ENCODE measurements at regions not wholly inside any gene's neighbourhood (a gene's known extent, or its start where the extent isn't known, plus 50 kb on each side); places are given as distances from the start of the nearest gene placed in this dataset.

DNA sequence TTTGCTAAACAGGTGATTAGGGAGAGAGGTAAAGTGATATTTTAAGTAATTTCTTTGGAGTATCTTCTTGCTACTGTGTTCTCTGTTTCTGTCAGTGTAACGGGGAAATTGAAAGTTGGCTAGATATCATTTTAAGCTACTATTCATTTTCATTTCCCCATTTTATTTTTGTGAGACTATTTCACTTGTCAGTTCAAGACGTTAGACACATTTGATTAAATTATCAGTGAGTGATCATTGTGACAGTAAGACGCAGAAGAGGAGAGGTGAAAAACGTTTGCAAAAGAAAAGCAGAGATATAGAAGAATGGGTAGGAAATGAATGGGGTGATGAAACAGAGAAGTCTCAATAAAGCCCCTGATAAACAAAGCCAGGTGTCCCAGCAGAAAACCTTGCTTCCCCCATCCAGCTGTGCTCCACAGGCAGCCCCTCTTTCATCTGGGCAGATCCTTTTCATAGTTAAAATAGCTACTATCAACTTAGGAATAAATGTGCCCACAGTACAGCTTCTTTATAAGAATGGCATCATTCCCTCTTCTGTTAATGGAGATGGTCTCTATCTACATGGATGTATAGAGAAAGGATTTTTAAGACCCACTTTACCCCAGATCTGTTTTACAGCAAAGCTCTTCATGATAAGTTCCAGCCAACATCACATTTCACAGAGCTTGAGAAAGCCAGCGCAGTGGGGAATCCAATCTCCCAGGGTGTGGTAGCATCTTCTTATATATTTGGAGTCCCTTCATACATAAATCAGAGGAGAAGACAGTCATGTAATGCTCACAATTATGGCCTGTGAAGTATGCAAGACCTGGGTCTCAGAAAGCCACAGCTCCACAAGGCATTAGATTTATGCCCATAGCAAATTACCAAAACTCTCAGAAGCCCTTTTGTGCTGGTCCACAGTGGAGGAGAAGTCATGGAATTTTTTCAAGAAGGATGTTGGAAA lies 138.1 kb upstream of the ITGB1 start:
- TF ChIP-seq, protein P1, sequence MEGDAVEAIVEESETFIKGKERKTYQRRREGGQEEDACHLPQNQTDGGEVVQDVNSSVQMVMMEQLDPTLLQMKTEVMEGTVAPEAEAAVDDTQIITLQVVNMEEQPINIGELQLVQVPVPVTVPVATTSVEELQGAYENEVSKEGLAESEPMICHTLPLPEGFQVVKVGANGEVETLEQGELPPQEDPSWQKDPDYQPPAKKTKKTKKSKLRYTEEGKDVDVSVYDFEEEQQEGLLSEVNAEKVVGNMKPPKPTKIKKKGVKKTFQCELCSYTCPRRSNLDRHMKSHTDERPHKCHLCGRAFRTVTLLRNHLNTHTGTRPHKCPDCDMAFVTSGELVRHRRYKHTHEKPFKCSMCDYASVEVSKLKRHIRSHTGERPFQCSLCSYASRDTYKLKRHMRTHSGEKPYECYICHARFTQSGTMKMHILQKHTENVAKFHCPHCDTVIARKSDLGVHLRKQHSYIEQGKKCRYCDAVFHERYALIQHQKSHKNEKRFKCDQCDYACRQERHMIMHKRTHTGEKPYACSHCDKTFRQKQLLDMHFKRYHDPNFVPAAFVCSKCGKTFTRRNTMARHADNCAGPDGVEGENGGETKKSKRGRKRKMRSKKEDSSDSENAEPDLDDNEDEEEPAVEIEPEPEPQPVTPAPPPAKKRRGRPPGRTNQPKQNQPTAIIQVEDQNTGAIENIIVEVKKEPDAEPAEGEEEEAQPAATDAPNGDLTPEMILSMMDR (IDR thresholded peaks at IDR 0.05; ENCODE audit: insufficient read depth, low read length, poor library complexity, severe bottlenecking), result no peak
- TF ChIP-seq EZH2phosphoT487 (conservative IDR thresholded peaks at IDR 0.05; ENCODE audit: low read length), result no peak

Data from SU-DHL-6 (cell line).